A673 (cell line): ENCODE measurements at regions not wholly inside any gene's neighbourhood (a gene's known extent, or its start where the extent isn't known, plus 50 kb on each side); places are given as distances from the start of the nearest gene placed in this dataset.

Source experiments
- BruUV-seq: library from RNA; stranded (reverse); fragments of 400-500 nt; replicated peaks from 2 replicates; lab custom pipeline; 2021; lab: Mats Ljungman, UMichigan
- CTCF ChIA-PET: fragments of 300-600 bp; sonication (Branson Sonifier 250); formaldehyde crosslinking; loops from one replicate; lab custom pipeline; 2022; ENCODE audit warnings: antibody characterized with exemption; lab: Charles Lee
- POLR2A ChIA-PET: fragments of 300-600 bp; sonication (Branson Sonifier 250); formaldehyde crosslinking; loops from one replicate; lab custom pipeline; 2022; ENCODE audit warnings: antibody characterized with exemption; ENCODE audit not compliant: low non-redundant PET; lab: Charles Lee
- DNase-seq: peaks from one replicate; pipeline ENCODE4 v3.0.0-alpha.2; 2015; ENCODE audit warnings: low spot score
- H3K27ac ChIP-seq: fragments of 200-600 bp; sonication (generic); 2 replicates; pipeline ENCODE4 v1.5.1; 2016; ENCODE audit warnings: mixed run types, low read depth, mild to moderate bottlenecking, mixed read lengths, antibody characterized with exemption, low read length; ENCODE audit not compliant: poor library complexity, severe bottlenecking
- H3K27me3 ChIP-seq: fragments of 200-600 bp; sonication (generic); replicated peaks from 2 replicates; pipeline ENCODE4 v1.6.1; 2017; ENCODE audit warnings: mixed run types, low read depth, mild to moderate bottlenecking, mixed read lengths, antibody characterized with exemption, low read length; ENCODE audit not compliant: insufficient read depth, poor library complexity
- H3K36me3 ChIP-seq: fragments of 200-600 bp; sonication (generic); 2 replicates; pipeline ENCODE4 v1.6.1; 2016; ENCODE audit warnings: mixed run types, mild to moderate bottlenecking, mixed read lengths, antibody characterized with exemption, low read length; ENCODE audit not compliant: insufficient read depth, poor library complexity, severe bottlenecking
- H3K4me1 ChIP-seq: fragments of 200-600 bp; sonication (generic); 2 replicates; pipeline ENCODE4 v1.6.1; 2017; ENCODE audit warnings: mixed run types, mild to moderate bottlenecking, mixed read lengths, antibody characterized with exemption, low read length; ENCODE audit not compliant: insufficient read depth, poor library complexity, severe bottlenecking
- H3K4me3 ChIP-seq: fragments of 200-600 bp; sonication (generic); 2 replicates; pipeline ENCODE4 v1.5.1; 2016; ENCODE audit warnings: low read depth, mixed run types, mild to moderate bottlenecking, mixed read lengths, low read length; ENCODE audit not compliant: poor library complexity, severe bottlenecking
- H3K9me3 ChIP-seq: fragments of 200-600 bp; sonication (generic); 2 replicates; pipeline ENCODE4 v1.6.1; 2016; ENCODE audit warnings: mixed run types, low read depth, mild to moderate bottlenecking, mixed read lengths, antibody characterized with exemption, low read length; ENCODE audit not compliant: poor library complexity, severe bottlenecking
- EZH2 ChIP-seq: fragments of 200-600 bp; sonication (generic); IDR thresholded peaks from 2 replicates; pipeline ENCODE4 v1.6.1; 2017; ENCODE audit warnings: borderline replicate concordance, low read depth, mild to moderate bottlenecking, mixed read lengths, antibody characterized with exemption, low read length; ENCODE audit not compliant: poor library complexity, severe bottlenecking
- intact Hi-C: fragments of 100-400 bp; cut with micrococcal nuclease; formaldehyde crosslinking; loops from one replicate; pipeline ENCODE4 v1.10.0; 2022; ENCODE audit not compliant: unreplicated experiment
- TF ChIP-seq, protein P1 (sequence below): fragments of 300-800, 200-600 bp; sonication (generic); conservative IDR thresholded peaks from 2 replicates; pipeline ENCODE4 v1.5.1; 2017; ENCODE audit warnings: low read depth, mild to moderate bottlenecking, antibody characterized with exemption, low read length, moderate library complexity, mixed read lengths

DNA sequence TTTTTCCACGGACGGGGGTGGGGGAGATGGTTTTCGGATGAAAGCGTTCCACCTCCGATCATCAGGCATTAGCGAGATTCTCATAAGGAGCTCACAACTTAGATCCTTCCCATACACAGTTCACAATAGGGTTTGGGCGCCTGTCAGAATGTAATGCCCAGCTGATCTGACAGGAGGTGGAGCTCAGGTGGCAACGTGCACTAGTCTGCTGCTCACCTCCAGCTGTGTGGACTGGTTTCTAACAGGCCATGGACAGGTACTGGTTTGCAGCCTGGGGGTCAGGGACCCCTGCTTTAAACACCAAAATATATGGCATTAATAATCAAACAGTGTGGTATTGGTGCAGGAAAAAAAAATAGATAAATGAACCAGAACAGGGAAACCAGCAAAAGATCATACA, 157.5 kb upstream of the NLRP1 start:
- Histone ChIP-seq H3K9me3 (no peaks in the 10 kb centered on the region), H3K4me1 (no peaks in the 10 kb centered on the region), H3K27ac (no peak overlapping the region), H3K4me3 (no peak overlapping the region), H3K27me3 (peaks cover 36% of the 10 kb centered on the region), H3K36me3 (no peaks in the 10 kb centered on the region)
- no peak for TF ChIP-seq EZH2
- TF ChIP-seq, protein P1, sequence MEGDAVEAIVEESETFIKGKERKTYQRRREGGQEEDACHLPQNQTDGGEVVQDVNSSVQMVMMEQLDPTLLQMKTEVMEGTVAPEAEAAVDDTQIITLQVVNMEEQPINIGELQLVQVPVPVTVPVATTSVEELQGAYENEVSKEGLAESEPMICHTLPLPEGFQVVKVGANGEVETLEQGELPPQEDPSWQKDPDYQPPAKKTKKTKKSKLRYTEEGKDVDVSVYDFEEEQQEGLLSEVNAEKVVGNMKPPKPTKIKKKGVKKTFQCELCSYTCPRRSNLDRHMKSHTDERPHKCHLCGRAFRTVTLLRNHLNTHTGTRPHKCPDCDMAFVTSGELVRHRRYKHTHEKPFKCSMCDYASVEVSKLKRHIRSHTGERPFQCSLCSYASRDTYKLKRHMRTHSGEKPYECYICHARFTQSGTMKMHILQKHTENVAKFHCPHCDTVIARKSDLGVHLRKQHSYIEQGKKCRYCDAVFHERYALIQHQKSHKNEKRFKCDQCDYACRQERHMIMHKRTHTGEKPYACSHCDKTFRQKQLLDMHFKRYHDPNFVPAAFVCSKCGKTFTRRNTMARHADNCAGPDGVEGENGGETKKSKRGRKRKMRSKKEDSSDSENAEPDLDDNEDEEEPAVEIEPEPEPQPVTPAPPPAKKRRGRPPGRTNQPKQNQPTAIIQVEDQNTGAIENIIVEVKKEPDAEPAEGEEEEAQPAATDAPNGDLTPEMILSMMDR: no peak
- intact Hi-C loops: no loop called here
- no TSS peak for BruUV-seq
- ChIA-PET CTCF (no interaction called here), POLR2A (no interaction called here)
- DNase-seq: no peak

DNA sequence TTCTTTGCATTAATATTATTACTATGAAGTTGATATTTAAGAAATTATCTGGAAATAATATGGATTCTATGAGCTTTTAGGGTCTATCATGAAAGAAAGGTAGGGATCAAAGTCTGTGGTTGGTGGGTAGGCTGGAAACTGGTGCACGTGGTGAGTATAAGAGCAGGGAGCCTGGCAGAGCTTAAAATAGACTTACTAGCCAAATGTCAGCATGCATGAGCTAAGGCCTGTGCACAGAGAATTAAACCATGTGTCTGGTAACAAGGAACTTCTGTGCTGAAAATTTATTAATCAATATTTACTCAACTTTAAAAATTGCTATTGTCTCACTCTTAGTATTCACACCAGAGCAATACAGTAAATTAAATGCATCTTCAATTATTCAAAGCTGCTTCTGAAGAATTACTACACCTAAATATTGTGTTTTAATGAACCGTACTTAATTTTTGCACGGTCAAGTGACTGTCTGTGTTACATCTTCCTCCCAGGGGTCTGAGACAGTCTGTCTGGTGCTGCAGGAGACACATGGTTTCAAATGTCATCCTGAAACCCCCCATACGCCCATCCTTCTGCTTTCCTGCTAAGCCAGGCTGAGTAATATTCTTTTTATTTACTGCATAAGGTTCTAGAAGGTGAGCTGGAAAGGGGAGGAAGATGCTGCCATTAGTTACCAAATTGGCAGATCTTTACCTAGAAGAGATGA, 161.0 kb upstream of the NLRP1 start:
- H3K9me3 ChIP-seq: no peaks in the 10 kb centered on the region
- CTCF ChIA-PET: no interaction called here
- POLR2A ChIA-PET: no interaction called here
- no TSS peak for BruUV-seq
- H3K4me1 ChIP-seq: no peaks in the 10 kb centered on the region
- H3K4me3 ChIP-seq: no peak overlapping the region
- no peak for TF ChIP-seq EZH2
- TF ChIP-seq, protein P1: no peak
- intact Hi-C loops: no loop called here
- no peak overlapping the region for H3K27ac ChIP-seq
- peaks cover 27% of the 10 kb centered on the region for H3K27me3 ChIP-seq
- no peak for DNase-seq
- no peaks in the 10 kb centered on the region for H3K36me3 ChIP-seq

DNA sequence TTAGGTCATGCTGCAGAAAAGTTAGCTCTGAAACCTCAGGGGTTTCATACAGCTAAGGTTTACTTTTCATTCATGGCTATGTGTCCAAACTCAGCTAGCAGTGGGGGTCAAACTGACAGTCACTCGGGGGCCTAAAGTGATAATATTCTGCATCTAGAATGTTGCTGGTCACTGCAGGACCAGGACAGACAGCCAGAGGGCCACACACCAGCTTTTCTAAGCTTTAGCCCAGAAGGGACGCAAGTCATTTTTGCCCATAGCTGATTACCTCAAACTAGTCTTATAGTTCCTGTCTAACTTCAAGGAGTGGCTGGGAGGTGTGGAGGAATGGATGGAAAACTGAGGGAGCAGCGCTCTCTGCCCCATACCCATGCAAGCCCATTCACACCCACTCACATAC, 163.0 kb upstream of the NLRP1 start:
- no TSS peak for BruUV-seq
- no peaks in the 10 kb centered on the region for H3K4me1 ChIP-seq
- no peak overlapping the region for H3K27ac ChIP-seq
- no peak for TF ChIP-seq EZH2
- TF ChIP-seq, protein P1: no peak
- H3K9me3 ChIP-seq: no peaks in the 10 kb centered on the region
- no peak overlapping the region for H3K4me3 ChIP-seq
- H3K36me3 ChIP-seq: no peaks in the 10 kb centered on the region
- intact Hi-C loops: no loop called here
- H3K27me3 ChIP-seq: peaks cover 13% of the 10 kb centered on the region
- ChIA-PET POLR2A (no interaction called here), CTCF (no interaction called here)
- DNase-seq: no peak
